ENCODE measurements at regions not wholly inside any gene's neighbourhood (a gene's known extent, or its start where the extent isn't known, plus 50 kb on each side); places are given as distances from the start of the nearest gene placed in this dataset.
"Not testable (repeated sequence)": the region's sequence is repeated elsewhere in the genome, so short reads cannot be mapped to it uniquely, and the experiment has no call there.

GRCh38 chr3:177609613-177610012 is 412.3 kb upstream of the TBL1XR1 start:
- DNase-seq, result no peak

- DNase-seq, result no peak
Measured at GRCh38 chr3:177610262-177610661, 413.0 kb upstream of the TBL1XR1 start.

GRCh38 chr3:177610686-177611633 is 413.7 kb upstream of the TBL1XR1 start:
- peak; percentile 94 for DNase-seq

GRCh38 chr3:177611752-177612334 is 414.6 kb upstream of the TBL1XR1 start:
- no peak for DNase-seq

- DNase-seq, result no peak
Measured at GRCh38 chr3:177613901-177614300, 416.6 kb upstream of the TBL1XR1 start.

- DNase-seq, result peak; percentile 72
Measured at GRCh38 chr3:177615015-177615414, 417.7 kb upstream of the TBL1XR1 start.

GRCh38 chr3:177618873-177619733 is 421.8 kb upstream of the TBL1XR1 start:
- DNase-seq, result no peak

GRCh38 chr3:177620073-177620472 is 422.8 kb upstream of the TBL1XR1 start:
- no peak for DNase-seq

GRCh38 chr3:177622520-177622919 is 425.2 kb upstream of the TBL1XR1 start:
- DNase-seq, result no peak

- no peak for DNase-seq
Measured at GRCh38 chr3:177622982-177623617, 425.8 kb upstream of the TBL1XR1 start.

- DNase-seq, result no peak
Measured at GRCh38 chr3:177624528-177625495, 427.5 kb upstream of the TBL1XR1 start.

GRCh38 chr3:177626045-177626444 is 428.8 kb upstream of the TBL1XR1 start:
- DNase-seq, result no peak

- DNase-seq, result not testable (repeated sequence)
Measured at GRCh38 chr3:177628095-177628719, 430.9 kb upstream of the TBL1XR1 start.

- no peak for DNase-seq
Measured at GRCh38 chr3:177629276-177629675, 432.0 kb upstream of the TBL1XR1 start.

- DNase-seq, result no peak
Measured at GRCh38 chr3:177633671-177634207, 436.5 kb upstream of the TBL1XR1 start.

- DNase-seq, result not testable (repeated sequence)
Measured at GRCh38 chr3:177635601-177636106, 438.4 kb upstream of the TBL1XR1 start.

GRCh38 chr3:177640319-177640965 is 443.2 kb upstream of the TBL1XR1 start:
- DNase-seq, result peak; percentile 79

- DNase-seq, result no peak
Measured at GRCh38 chr3:177641206-177641605, 443.9 kb upstream of the TBL1XR1 start.

GRCh38 chr3:177642042-177642803 is 444.9 kb upstream of the TBL1XR1 start:
- no peak for DNase-seq
